ENCODE measurements at regions not wholly inside any gene's neighbourhood (a gene's known extent, or its start where the extent isn't known, plus 50 kb on each side); places are given as distances from the start of the nearest gene placed in this dataset.
"Not testable (repeated sequence)": the region's sequence is repeated elsewhere in the genome, so short reads cannot be mapped to it uniquely, and the experiment has no call there.

DNA sequence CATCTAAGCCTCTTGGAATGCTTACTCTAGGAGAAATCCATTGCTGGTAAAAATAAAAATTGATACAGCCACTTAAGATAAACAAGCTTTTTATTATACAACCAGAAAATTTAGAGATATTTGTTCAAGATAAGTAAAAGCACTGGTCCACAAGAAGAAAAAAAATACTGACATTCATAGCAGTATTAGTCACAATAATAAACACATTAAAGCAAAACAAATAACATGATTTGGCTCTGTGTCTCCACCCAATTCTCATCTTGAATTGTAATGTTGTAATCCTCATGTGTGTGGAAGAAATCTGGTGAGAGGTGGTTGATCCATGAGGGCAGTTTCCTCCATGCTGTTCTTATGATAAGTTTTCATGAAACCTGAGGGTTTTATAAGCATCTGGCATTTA lies 1093.5 kb upstream of the ADGRB3 start:
- no peak for DNase-seq (ENCODE audit: low read depth)

DNA sequence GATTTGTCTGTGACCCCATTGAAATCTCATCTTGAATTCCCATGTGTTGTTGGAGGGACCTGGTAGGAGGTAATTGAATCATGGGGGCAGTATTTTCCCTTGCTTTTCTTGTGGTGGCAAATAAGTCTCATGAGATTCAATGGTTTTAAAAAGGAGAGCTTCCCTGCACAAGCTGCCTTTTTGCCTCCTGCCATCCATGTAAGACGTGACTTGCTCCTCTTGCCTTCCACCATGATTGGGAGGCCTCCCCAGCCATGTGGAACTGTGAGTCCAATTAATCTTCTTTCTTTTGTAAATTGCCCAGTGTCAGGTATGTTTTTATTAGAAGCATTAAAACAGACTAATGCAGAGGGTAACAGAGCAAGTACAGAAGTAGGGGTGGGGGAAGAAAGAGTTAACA lies 1097.0 kb upstream of the ADGRB3 start:
- DNase-seq (ENCODE audit: low read depth) = no peak

DNA sequence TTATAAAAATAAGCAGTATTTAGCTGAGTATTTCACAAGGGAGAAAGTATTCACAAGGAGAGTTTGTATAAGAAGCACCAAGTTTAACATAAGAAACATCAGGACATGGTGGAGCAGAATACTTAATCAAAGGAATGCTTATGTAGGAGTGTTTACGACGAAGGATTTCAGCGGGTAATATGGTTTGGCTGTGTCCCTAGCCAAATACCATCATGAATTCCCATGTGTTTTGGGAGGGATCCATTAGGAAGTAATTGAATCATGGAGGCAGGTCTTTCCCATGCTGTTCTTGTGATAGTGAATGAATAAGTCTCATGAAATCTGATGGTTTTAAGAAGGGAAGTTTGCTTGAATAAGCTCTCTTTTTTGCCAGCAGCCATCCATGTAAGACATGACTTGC lies 1099.1 kb upstream of the ADGRB3 start:
- DNase-seq (ENCODE audit: low read depth) = no peak

DNA sequence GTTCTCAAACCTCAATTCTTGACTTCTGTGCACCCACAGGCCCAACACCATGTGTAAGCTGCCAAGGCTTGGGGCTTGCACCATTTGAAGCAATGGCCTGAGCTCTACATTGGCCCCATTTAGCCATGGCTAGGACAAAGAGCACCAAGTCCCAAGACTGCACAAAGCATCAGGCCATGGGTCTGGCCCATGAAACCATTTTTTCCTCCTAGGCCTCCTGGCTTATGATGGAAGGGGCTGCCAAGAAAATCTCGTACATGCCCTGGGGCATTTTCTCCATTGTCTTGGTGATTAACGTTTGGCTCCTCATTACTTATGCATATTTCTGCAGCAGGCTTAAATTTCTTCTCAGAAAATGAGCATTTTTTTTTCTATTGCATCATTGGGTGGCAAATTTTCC lies 1128.7 kb upstream of the ADGRB3 start:
- no peak for DNase-seq (ENCODE audit: low read depth)

DNA sequence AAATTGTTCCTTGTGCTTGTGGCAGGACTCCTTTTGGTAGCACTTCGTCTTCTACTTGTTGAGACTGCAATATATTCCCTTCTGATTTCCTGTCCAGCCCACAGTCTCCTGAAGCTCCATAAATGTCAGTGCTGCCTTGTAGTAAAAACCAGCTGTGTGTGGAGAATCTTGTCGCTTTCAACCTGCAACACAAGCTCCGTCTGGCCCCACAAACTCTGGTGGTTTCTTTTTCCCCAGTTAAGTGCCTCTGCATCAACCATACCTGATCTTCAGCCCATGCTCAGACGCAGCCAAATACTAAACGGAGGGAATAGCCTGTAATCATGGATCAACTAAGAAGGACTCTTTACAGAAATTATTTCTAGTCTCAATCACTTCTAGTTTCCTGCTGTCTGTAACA lies 1133.3 kb upstream of the ADGRB3 start:
- DNase-seq (ENCODE audit: low read depth) = no peak

DNA sequence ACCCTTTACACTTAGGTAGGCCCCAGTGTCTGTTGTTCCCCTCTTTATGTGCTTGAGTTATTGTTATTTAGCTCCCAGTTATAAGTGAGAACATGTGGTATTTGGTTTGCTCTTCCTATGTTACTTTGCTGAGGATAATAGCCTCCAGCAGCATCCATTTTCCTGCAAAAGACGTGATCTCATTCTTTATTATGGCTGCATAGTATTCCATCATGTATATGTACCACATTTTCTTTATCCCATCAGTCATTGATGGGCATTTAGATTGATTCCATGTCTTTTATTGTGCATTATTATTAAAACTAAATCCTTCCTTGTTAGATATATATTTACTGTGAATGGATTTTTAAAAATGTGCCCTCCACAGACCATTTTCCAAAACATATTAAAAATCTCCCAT lies 1137.3 kb upstream of the ADGRB3 start:
- DNase-seq (ENCODE audit: low read depth) = no peak

DNA sequence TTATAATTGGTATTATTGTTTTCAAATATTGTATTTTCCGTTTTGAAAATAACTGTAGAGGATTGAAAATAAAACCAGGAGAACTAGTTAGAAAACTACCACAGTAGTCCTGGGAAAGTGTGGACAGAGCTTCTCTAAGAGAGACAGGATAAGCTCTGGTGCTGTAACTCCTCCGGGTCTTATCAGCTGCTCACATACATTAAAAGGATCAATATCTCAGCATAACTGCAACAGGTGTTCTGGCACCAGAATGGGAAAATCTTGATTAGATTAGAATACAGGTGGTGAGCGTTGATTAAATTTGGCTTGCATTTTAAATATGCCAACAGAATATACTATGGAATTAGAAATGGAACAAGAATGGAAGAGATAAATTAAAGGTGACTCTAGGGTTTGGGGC lies 1138.9 kb upstream of the ADGRB3 start:
- DNase-seq (ENCODE audit: low read depth) = no peak

DNA sequence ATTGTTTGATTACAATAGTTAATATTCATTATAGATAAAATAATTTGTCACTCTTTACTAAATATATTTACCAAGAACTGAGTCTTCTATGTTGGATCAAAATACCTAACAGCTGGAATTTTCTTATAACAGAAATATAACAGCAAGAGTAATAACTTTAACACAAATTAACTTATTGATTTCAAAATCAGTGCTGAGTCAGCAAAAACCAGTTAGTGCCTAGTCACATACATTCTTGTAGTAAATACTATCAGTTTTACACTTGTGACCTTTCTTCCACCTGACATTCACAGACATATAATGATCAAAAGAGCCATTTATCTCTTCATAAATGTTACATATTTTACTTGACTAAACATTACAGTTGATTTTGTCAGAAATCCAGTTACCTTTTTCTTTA lies 1141.4 kb upstream of the ADGRB3 start:
- no peak for DNase-seq (ENCODE audit: low read depth)

DNA sequence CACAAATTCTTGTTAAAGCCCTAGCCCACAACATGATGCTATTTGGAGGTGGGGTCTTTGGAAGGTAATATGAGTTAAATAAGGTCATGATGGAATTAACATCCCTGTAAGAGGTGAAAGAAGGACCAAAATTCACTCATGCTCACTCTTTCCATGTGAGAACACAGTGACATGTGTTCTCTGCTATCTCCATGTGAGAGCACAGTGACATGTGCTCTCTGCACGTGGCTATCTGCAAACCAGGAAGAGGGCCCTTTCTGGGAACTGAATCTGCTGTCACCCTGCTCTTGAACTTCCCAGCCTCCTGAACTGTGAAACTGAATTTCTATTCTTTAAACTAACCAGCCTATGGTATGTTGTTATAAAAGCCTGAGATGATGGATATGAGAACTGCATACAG lies 1159.4 kb upstream of the ADGRB3 start:
- DNase-seq (ENCODE audit: low read depth) = no peak

DNA sequence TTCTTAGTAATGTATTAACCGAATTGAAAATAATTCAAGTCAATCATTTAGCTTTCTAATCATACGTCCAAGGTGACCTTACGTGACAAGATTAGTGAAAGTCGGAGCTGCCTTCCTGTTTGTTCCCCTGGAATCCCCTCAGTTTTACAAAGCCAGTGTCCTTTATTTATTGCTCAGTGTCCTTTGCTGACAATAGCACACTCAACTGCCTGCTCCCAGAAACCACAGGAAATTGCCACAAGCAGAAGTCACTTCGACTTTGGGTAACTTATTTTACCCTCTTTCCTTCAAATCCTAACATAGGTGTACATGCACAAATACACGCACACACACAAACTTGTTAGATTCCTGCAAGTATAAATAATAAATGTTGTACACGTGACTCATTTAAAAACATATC lies 1167.7 kb upstream of the ADGRB3 start:
- no peak for DNase-seq (ENCODE audit: low read depth)

DNA sequence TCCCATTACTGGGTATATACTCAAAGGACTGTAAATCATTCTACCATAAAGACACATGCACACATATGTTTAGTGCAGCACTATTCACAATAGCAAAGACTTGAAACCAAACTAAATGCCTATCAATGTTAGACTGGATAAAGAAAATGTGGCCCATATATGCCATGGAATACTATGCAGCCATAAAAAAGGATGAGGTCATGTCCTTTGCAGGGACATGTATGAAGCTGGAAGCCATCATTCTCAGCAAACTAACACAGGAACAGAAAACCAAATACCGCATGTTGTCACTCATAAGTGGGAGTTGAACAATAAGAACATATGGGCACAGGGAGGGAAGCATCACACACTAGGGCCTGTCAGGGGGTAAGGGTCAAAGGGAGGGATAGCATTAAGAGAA lies 1172.4 kb upstream of the ADGRB3 start:
- not testable (repeated sequence) for DNase-seq (ENCODE audit: low read depth)

DNA sequence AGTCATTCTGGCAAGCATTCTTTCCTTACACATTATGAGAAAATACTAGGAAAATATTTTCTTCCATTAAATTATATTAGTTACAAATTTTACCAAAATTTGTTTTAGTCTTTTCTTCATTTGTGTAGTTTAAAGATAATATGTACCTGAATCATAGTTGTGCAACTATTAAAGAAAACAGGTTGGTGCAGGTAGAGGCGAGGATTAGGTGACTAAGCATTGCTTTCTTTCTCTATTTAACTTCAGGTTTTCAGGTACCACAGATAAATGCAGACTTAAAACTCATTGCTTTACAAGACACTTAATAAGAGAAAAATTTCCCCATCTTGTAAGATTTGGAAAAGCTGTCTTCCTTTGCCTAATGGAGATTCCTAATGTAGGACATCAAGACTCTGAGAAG lies 1175.5 kb upstream of the ADGRB3 start:
- no peak for DNase-seq (ENCODE audit: low read depth)

DNA sequence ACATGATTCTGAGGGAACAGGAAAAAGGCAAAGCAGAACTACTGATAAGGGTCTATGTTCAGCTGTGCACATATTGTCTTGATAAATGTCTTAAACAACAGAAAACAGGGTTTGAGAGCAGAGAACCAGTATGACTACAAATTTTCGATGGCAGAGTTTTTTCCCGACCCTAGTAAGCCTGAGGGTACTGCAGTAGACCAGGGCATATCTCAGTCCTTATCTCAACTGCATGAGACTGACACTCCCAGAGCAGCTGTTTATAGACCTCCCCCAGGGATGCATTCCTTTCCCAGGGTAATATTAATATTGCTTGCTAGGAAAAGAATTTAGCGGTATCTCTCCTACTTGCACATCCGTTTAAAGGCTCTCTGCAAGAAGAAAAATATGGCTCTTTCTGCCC lies 1176.8 kb upstream of the ADGRB3 start:
- no peak for DNase-seq (ENCODE audit: low read depth)

DNA sequence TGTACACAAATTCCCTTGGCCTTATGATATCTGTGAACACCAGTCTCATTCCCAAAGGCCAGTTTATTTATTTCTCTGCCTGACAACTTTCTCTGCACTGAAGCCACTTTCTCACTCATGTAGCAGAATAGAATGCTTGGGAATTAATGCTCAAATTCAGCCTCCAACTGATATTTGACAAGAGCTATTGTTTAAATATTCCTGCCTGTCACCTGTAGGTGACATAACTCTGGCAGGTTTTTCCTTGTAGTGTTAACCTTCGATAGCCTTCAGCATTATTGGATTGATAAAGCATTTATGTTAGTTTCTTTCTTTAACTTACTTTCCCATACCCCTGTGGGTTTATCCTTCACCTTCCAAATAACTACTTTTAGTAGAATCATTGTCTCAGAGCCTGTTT lies 1183.2 kb upstream of the ADGRB3 start:
- DNase-seq (ENCODE audit: low read depth) = no peak

DNA sequence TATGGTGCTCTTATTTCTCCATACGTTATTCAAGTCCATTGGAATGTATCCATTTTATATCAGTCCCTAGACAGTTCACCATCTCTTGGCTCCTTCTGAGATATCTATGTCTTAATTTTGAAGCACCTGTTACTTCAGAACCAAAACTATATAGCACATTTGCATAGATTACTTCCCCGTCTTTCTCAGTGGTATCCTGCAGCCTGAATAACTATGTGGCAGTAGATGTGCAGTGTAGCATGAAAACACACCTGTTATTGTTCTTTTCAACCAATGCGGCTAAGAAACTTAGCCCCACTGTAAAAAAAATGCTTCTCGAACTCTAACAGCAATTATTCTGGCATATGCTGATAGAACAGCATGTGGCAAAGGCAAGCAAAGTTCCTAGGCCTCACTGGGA lies 1184.4 kb upstream of the ADGRB3 start:
- DNase-seq (ENCODE audit: low read depth) = no peak

DNA sequence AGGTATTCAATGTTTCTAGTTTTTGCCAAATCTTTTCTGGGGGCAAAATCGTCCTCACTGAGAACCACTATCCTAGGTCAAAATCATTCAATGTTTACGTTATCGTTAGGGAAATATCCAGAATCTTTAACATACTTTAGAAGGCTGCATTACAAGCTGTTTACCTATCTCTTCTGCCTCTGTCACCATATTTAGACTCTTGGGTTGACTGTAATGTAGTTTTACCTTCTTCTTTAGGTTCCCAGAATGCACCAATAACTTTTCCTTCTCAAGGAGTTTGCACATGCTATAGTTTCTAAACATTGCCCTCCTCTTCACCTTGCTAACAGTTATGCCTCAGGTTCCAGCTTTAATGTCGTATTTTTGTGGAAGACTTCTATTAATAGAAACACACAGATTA lies 1185.5 kb upstream of the ADGRB3 start:
- DNase-seq (ENCODE audit: low read depth) = no peak

DNA sequence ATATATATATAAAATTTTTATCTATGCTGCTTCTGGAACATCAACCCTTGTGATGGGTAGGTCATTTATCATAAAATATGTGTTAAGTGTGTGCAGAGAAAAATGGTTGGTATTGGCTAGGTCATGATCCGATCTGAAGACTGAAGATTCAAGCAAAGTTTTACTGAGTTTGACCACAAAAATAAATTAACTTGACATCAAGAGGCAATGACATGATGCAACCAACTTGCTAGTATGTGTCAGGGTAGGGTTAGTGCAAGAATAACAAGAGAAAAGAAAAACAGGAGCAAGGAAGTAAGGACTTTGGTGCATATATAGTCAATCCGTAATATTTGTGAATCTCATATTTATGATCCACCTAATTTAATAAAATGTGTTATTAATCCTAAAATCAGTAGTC lies 1202.0 kb upstream of the ADGRB3 start:
- no peak for DNase-seq (ENCODE audit: low read depth)

DNA sequence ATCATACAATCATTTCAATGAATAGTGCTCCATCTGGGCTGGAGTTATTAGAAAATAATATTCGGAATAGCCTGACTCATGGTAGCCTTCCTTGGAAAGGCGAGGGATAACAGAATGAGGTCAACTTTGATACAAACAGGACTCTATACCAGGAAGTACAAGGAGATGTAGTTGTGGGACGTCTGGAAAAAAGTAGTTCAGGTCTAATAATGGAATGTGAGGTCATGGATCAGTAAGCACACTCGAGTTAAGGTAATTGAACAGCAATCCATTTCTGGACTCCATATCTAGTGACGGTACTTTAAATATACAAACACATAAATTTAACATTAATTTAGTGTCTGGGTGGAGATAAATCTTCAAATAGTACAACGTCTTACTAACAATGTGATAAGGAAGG lies 1204.0 kb upstream of the ADGRB3 start:
- no peak for DNase-seq (ENCODE audit: low read depth)

DNA sequence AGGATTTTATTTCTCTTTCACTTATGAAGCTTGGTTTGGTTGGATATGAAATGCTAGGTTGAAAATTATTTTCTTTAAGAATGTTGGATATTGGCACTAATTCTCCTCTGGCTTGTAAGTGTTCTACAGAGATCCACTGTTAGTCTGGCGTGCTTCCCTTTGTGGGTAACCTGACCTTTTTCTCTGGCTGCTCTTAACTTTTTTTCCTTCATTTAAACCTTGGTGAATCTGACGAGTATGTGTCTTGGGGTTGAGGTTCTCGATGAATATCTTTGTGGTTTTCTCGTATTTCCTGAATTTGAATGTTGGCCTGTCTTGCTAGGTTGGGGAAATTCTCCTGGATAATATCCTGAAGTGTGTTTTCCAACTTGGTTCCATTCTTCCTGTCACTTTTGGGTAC lies 1208.4 kb upstream of the ADGRB3 start:
- not testable (repeated sequence) for DNase-seq (ENCODE audit: low read depth)

DNA sequence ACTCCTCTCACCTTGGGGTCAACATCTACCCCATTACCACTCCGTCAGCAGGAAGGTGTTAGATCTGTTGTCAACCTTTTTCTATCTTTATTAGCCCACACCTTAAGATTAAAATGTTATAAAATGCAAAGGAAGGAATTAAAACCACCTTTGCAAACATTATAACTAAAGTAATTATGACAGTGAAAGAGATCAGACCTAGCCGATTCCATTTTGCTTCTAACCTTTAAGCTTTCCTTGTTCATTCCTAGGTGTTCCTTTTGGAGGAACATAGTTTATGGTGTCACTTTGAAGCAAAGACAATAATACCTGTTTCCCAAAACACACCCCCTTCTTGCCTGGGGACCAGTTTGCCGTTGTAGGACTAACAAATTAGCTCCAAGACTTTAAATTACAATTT lies 1223.0 kb upstream of the ADGRB3 start:
- no peak for DNase-seq (ENCODE audit: low read depth)

DNA sequence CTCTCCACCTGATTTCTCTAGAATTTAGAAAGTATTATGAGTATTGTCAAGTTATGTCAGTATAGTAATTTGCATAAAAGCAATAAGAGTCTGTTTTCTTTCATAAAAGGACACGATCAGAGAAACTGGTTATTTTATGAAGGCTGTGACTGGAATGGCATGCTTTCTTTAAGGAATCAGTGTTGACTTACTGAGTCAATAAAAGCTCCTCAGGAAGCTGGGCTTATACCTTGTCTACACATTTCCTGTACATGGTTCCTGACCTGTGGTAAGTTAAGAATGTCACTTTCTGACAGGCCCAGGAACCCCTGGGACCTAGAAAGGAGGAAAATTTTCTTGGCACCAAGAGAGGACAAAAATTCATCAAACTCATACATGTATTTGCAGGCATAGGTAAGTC lies 1224.0 kb upstream of the ADGRB3 start:
- no peak for DNase-seq (ENCODE audit: low read depth)

DNA sequence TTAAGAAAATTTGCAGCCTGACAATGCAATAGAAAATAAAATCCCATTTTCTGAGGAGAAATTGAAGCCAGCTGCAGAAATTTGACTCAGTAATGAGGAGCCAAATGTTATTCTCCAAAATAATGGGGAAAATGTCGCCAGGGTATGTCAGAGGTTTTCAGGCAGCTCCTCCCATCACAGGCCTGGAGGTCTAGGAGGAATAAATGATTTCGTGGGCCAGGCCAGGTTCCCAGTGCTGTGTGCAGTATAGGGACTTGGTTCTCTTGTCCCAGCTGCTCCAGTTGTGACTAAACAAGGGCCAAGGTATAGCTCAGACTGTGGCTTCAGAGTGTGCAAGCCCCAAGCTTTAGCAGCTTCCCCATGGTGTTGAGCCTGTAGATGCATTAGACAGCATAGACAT lies 1240.8 kb upstream of the ADGRB3 start:
- DNase-seq (ENCODE audit: low read depth) = no peak

DNA sequence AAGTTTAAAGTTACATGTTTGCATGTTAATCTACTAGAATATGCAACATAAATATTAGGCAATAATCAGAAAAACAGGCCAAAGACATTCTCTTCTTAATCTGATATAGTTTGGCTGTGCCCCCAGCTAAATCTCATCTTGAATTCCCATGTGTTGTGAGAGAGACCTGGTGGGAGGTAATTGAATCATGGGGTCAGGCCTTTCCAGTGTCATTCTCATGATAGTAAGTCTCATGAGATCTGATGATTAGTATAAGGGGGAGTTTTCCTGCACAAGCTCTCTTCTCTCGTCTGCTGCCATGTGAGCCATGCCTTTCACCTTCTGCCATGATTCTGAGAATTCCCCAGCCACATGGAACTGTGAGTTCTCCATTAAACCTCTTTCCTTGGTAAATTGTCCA lies 1241.7 kb upstream of the ADGRB3 start:
- DNase-seq (ENCODE audit: low read depth) = no peak

DNA sequence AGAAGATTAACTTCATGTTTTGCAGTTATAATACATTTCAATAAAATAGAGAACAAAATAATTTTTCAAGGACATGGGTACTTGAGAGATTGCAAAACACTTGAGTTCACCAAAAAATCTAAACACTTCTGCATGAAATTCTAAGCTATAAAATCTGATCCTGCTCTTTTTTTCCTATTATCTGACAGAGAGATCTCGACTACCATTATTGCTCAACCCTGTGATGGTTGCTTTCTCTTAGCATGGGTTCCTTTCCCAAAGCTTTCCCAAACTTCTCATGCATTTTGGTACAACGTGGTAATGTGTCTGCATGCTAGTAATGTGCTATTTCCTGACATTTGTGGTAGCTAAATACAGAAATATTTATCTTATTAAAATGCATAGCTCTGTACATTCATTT lies 1243.1 kb upstream of the ADGRB3 start:
- no peak for DNase-seq (ENCODE audit: low read depth)

DNA sequence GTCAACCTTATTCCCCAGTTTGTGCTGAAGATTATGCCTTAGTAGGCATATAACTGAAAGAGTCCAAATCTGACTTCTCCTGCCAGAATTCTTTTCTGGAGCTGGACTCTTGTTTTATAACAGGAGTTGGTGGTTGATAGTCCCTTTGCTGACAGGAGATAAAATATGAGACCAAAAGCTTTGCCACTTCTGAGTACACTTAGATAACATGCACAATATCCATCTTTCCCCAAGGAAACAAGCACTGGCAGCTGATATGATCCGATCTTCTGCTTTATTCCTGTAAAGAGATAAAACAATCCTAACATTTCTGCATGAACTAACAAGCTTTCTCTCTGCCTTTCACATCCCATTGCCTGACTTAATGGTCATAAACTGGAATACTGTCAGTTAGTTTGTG lies 1265.4 kb upstream of the ADGRB3 start:
- DNase-seq (ENCODE audit: low read depth) = no peak

DNA sequence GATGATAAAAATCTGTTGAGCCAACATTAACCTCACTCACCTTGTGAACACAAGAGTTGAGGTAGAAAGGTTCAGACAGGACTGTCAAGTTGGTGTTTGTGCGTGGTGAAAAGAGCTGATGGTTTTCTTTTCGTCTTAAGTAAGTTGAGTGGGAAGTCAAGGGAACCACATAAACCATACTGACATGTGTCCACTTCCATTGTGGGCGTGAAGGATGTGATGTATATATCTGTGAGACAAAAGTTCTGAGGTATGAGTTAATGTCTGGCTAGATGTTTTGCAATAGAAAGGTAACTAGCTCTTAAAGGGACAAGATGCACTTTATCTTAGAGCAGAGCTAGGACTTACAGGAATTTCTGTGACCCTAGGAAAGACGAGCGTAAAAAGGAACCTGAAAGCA lies 1272.1 kb upstream of the ADGRB3 start:
- DNase-seq (ENCODE audit: low read depth) = no peak
